HL-60 (cell line): ENCODE measurements at regions not wholly inside any gene's neighbourhood (a gene's known extent, or its start where the extent isn't known, plus 50 kb on each side); places are given as distances from the start of the nearest gene placed in this dataset.

ENCODE experiments used
- CTCF ChIP-seq: IDR thresholded peaks from one replicate; pipeline ENCODE4 v1.5.1; 2011; ENCODE audit warnings: low read length, control low read depth, inconsistent platforms; ENCODE audit not compliant: insufficient read depth
- POLR2AphosphoS5 ChIP-seq: IDR thresholded peaks from 2 replicates; pipeline ENCODE4 v1.6.1; 2012; ENCODE audit warnings: low read depth
- REST ChIP-seq: IDR thresholded peaks from 2 replicates; pipeline ENCODE4 v1.6.1; 2012; ENCODE audit warnings: low read depth; ENCODE audit not compliant: insufficient replicate concordance

- TF ChIP-seq CTCF (no peak), POLR2AphosphoS5 (no peak), REST (no peak)
Measured at GRCh38 chr5:44486591-44486990, 97.4 kb upstream of the FGF10 start.
